Uterus (tissue), 2 donors: ENCODE measurements at regions not wholly inside any gene's neighbourhood (a gene's known extent, or its start where the extent isn't known, plus 50 kb on each side); places are given as distances from the start of the nearest gene placed in this dataset.

Experiments used
- POLR2A ChIP-seq, 2 donors: fragments of 450-650 bp; IDR thresholded peaks; one replicate each; pipeline ENCODE4 v1.6.1; 2016; ENCODE audit warnings: antibody characterized with exemption in 2 of 2, mild to moderate bottlenecking in 1 of 2, moderate library complexity in 1 of 2
- TF ChIP-seq, protein P1 (sequence below), 4 experiments: fragments of 200-600 bp in 2 of 4; fragments of 450-650 bp in 2 of 4; sonication (generic) in 2 of 4; IDR thresholded peaks; one replicate each; pipeline ENCODE4 v1.5.1; 2016 to 2019; ENCODE audit warnings: antibody characterized with exemption in 4 of 4, mild to moderate bottlenecking in 2 of 4, moderate library complexity in 1 of 4

DNA sequence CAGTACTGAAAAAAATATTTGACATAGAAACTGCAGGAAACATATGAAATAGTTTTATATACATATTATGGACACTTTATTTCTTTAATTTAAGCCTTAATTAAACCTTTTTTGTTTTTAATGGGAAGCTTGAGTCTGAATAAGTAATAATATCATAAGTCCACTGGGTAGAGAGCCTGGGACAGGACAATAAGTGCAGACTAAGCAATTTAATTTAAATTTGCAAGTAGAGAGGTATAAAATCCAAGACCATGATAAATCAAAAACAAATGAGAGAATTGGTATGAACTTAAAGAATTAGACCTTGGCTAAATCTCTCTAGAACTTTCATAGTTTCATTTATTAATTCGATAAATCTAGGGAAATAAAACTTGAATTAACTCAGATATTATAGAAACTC is 571.2 kb downstream of the ARAP2 start:
- TF ChIP-seq, protein P1, sequence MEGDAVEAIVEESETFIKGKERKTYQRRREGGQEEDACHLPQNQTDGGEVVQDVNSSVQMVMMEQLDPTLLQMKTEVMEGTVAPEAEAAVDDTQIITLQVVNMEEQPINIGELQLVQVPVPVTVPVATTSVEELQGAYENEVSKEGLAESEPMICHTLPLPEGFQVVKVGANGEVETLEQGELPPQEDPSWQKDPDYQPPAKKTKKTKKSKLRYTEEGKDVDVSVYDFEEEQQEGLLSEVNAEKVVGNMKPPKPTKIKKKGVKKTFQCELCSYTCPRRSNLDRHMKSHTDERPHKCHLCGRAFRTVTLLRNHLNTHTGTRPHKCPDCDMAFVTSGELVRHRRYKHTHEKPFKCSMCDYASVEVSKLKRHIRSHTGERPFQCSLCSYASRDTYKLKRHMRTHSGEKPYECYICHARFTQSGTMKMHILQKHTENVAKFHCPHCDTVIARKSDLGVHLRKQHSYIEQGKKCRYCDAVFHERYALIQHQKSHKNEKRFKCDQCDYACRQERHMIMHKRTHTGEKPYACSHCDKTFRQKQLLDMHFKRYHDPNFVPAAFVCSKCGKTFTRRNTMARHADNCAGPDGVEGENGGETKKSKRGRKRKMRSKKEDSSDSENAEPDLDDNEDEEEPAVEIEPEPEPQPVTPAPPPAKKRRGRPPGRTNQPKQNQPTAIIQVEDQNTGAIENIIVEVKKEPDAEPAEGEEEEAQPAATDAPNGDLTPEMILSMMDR (IDR thresholded peaks at IDR 0.05) = no peak
- TF ChIP-seq POLR2A (IDR thresholded peaks at IDR 0.05) = no peak
